Right atrium auricular region (tissue), 2 donors: ENCODE measurements at regions not wholly inside any gene's neighbourhood (a gene's known extent, or its start where the extent isn't known, plus 50 kb on each side); places are given as distances from the start of the nearest gene placed in this dataset.

Experiments used
- DNase-seq: peaks from one replicate; pipeline ENCODE4 v3.0.0-alpha.2; 2019; ENCODE audit warnings: low spot score
- H3K27ac ChIP-seq, 2 donors: fragments of 200-600 bp; sonication (generic); 1 replicate in 1 of 2; 2 replicates in 1 of 2; pipeline ENCODE4 v1.5.1; 2016 to 2019
- H3K27me3 ChIP-seq, 2 donors: fragments of 200-600 bp; sonication (generic); one replicate each; pipeline versions ENCODE4 v1.5.1 to v1.6.0; 2017 to 2019
- H3K36me3 ChIP-seq: fragments of 200-600 bp; sonication (generic); one replicate; pipeline ENCODE4 v1.5.1; 2016
- H3K4me1 ChIP-seq, 2 donors: fragments of 200-600 bp; sonication (generic); one replicate each; pipeline versions ENCODE4 v1.5.1 to v1.6.0; 2017 to 2019
- H3K4me3 ChIP-seq, 2 donors: fragments of 200-600 bp; sonication (generic); 1 replicate in 1 of 2; 2 replicates in 1 of 2; pipeline ENCODE4 v1.5.1; 2017 to 2019; ENCODE audit warnings: mild to moderate bottlenecking in 1 of 2, moderate library complexity in 1 of 2
- H3K9me3 ChIP-seq, 2 donors: fragments of 200-600 bp; sonication (generic); one replicate each; pipeline ENCODE4 v1.5.1; 2019
- TF ChIP-seq, protein P1 (sequence below), 2 donors: fragments of 200-600 bp; sonication (generic); IDR thresholded peaks; one replicate each; pipeline ENCODE4 v1.5.1; 2019; ENCODE audit warnings: antibody characterized with exemption in 2 of 2

DNA sequence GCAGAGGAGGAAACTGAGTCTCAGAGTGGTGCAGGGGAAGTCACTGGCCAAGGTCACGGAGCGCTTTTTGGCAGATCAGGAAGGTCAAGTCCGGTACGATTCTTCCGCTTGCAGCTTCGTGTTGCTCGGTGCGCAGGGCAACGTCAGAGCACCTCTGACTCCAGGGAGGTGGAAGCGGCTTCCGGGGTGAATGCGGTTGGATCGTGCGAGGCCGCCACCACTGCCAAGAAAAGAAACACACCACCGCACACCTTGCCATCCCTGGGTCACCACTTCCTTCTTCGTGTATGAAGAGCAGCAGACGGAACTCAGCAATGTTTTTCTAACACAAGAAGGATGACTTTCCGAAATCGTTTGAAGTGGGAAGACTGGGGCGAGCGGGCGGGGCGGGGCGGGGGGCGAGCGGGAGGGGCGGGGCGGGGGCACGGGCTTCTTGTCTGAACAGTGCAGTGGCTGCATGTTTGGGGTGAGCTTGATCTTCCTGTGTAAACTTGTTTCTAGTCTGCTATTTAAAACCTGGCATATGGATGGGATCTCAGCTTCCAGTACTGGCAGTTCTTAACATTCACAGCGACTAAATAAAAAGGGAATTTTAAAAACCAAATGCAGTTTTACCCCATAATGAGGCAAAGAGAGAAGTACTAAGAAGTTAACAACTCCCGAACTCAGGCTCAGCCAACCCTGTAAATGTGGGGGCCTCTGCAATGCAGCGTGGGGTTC lies 300.0 kb downstream of the RRAGC start:
- Histone ChIP-seq H3K4me1 (peaks cover 0 to 5% of the 10 kb centered on the region in 2 donors), H3K9me3 (no peaks in the 10 kb centered on the region), H3K27ac (no peak overlapping the region), H3K4me3 (no peak overlapping the region), H3K27me3 (no peaks in the 10 kb centered on the region), H3K36me3 (no peaks in the 10 kb centered on the region)
- TF ChIP-seq, protein P1, sequence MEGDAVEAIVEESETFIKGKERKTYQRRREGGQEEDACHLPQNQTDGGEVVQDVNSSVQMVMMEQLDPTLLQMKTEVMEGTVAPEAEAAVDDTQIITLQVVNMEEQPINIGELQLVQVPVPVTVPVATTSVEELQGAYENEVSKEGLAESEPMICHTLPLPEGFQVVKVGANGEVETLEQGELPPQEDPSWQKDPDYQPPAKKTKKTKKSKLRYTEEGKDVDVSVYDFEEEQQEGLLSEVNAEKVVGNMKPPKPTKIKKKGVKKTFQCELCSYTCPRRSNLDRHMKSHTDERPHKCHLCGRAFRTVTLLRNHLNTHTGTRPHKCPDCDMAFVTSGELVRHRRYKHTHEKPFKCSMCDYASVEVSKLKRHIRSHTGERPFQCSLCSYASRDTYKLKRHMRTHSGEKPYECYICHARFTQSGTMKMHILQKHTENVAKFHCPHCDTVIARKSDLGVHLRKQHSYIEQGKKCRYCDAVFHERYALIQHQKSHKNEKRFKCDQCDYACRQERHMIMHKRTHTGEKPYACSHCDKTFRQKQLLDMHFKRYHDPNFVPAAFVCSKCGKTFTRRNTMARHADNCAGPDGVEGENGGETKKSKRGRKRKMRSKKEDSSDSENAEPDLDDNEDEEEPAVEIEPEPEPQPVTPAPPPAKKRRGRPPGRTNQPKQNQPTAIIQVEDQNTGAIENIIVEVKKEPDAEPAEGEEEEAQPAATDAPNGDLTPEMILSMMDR (IDR thresholded peaks at IDR 0.05), result no peak
- no peak for DNase-seq

DNA sequence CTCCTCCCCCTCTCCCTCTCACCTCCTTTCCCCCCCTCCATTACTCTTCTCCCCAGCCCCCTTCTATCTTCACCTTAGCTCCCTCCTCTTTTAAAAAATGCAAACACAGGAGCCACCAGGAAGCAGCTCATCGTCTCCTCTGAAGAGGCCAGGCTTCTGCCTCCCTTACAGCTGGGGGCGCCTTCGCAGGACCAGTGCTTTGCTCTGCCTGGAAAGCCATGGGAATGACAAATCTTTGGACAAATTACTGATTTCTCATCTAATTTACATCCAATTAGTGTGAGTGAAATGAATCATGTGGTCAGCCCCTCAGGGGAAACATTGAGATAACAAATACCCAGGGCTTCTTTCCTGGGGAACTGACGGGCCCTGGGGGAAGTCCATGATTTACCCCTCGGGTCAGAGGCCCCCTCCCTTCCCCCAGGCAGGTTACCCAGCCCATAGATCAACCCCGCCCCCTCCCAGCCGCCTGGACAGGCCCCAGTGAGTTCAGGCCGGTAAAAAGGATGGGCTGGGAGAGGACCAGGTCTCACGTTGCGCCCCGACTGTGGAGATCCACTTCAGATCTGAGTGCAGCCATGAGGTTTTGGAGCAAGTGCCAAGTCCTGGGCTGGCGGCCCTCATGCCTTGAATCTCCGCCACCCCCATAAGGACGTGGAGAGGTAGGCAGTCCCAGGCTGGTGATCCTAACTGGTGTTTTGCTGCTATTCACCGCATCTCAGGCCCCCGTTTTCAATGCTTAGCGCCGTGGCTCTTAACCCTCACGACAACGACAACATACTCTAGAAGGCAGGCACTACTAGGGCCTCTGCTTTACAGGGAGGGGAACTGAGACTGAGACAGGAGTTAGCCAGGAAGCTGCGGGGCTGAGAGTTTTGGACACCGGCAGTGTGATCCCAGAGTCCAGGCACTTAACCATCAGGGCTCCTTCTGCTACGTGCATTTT lies 300.8 kb downstream of the RRAGC start:
- H3K27me3 ChIP-seq, result no peaks in the 10 kb centered on the region
- TF ChIP-seq, protein P1 (IDR thresholded peaks at IDR 0.05), result no peak
- H3K27ac ChIP-seq, result no peak overlapping the region
- H3K9me3 ChIP-seq, result no peaks in the 10 kb centered on the region
- no peak for DNase-seq
- H3K4me1 ChIP-seq, result peaks cover 0 to 5% of the 10 kb centered on the region in 2 donors
- no peaks in the 10 kb centered on the region for H3K36me3 ChIP-seq
- no peak overlapping the region for H3K4me3 ChIP-seq

DNA sequence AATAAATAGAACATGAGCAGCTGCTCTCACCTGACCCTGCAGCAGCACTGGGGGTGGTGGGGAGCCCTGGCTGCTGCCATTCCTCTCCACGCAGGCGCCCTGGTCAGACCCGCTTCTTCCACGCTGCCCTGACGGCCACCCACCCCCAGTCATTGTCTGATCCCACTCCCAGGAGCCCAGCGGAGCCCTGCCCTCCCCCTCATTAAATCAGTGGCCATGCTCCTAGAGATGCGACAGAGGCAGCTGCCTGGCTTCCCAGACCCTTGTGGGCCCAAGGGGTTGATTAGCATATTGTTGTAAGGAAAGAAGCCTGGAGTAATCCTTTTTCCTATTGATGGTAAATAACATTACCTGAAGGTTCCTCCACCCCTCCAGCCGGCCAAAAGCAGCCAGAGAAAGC lies 301.5 kb downstream of the RRAGC start:
- H3K36me3 ChIP-seq, result no peaks in the 10 kb centered on the region
- H3K9me3 ChIP-seq, result no peaks in the 10 kb centered on the region
- H3K4me3 ChIP-seq, result no peak overlapping the region
- TF ChIP-seq, protein P1 (IDR thresholded peaks at IDR 0.05), result no peak
- peaks cover 0 to 5% of the 10 kb centered on the region in 2 donors for H3K4me1 ChIP-seq
- H3K27ac ChIP-seq, result no peak overlapping the region
- no peak for DNase-seq
- no peaks in the 10 kb centered on the region for H3K27me3 ChIP-seq

DNA sequence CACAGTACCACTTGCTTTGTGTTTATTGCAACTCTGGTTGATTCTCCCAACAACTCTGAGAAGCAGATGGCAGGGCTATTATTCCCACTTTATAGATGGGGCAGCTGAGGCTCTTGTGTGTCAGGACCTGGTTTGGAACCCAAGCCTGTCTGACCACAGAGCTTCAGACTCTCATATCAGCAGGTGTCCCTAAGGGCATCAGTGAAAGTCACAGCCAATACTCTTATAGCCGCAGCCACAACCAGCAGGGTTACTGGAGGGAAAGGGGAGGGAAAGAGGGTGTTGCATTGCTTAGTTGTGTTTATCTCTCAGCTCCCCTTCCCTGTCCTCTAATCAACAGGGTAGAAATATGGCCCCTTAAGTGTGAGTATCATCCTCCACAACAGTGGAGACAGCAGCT lies 304.0 kb downstream of the RRAGC start:
- peaks cover 0 to 5% of the 10 kb centered on the region in 2 donors for H3K4me1 ChIP-seq
- H3K36me3 ChIP-seq, result no peaks in the 10 kb centered on the region
- TF ChIP-seq, protein P1 (IDR thresholded peaks at IDR 0.05), result no peak
- DNase-seq, result no peak
- no peaks in the 10 kb centered on the region for H3K9me3 ChIP-seq
- H3K27me3 ChIP-seq, result no peaks in the 10 kb centered on the region
- H3K4me3 ChIP-seq, result no peak overlapping the region
- H3K27ac ChIP-seq, result no peak overlapping the region

DNA sequence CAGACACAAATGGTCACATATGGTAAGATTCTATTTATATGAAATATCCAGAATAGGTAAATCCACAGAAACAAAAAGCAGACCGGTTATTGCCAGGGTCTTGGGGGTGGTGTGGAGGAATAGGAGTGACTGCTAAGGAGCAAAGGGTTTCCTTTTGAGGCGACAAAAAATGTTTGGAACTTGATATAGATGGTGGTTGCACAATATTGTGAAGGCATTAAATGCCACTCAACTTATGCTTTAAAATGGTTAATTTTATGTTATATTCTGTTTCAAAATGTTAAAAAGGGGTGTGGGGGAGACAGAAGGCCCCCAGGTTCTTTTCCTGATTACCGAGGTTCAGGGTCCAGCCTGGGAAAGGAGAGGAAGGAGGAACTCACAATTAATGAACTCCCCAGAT lies 304.4 kb downstream of the RRAGC start:
- DNase-seq, result no peak
- TF ChIP-seq, protein P1 (IDR thresholded peaks at IDR 0.05), result no peak
- Histone ChIP-seq H3K4me1 (peaks cover 0 to 5% of the 10 kb centered on the region in 2 donors), H3K4me3 (no peak overlapping the region), H3K27ac (no peak overlapping the region), H3K9me3 (no peaks in the 10 kb centered on the region), H3K36me3 (no peaks in the 10 kb centered on the region), H3K27me3 (no peaks in the 10 kb centered on the region)
